DOHH2 (cell line): ENCODE measurements at regions not wholly inside any gene's neighbourhood (a gene's known extent, or its start where the extent isn't known, plus 50 kb on each side); places are given as distances from the start of the nearest gene placed in this dataset.

Source experiments
- CTCF ChIP-seq: fragments of 200-600 bp; sonication (generic); IDR thresholded peaks from one replicate; pipeline ENCODE4 v1.5.1; 2014; ENCODE audit warnings: antibody characterized with exemption, mild to moderate bottlenecking, low read depth, low read length; ENCODE audit not compliant: poor library complexity, severe bottlenecking
- EZH2phosphoT487 ChIP-seq: fragments of 200-600 bp; sonication (generic); IDR thresholded peaks from 2 replicates; pipeline ENCODE4 v1.6.1; 2017; ENCODE audit warnings: borderline replicate concordance, mild to moderate bottlenecking, antibody characterized with exemption, low read length, moderate library complexity, mixed read lengths

- TF ChIP-seq CTCF, result no peak
- no peak for TF ChIP-seq EZH2phosphoT487
Observed at GRCh38 chr11:70730411-70730810, 332.1 kb downstream of the CTTN start.
